ENCODE measurements at regions not wholly inside any gene's neighbourhood (a gene's known extent, or its start where the extent isn't known, plus 50 kb on each side); places are given as distances from the start of the nearest gene placed in this dataset.

DNA sequence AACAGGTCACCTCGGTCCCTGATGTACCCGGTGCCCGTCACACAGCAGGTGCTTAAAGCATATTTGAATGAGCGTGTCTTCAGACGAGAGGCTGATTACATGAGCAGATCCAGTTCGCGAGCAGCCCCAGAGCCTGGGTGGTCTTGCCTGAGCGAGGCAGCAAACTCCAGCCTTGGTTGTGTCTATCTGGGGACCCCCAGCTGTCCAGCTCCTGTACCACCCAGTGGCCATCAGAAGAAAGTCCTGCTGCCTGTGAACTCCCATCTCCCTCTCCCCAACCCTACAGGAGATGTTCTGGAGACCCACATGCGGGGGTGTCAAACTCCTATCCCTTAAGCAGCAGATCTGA lies 174.2 kb downstream of the PHETA1 start:
- DNase-seq (ENCODE audit: low spot score): no peak
- no peaks in the 10 kb centered on the region for H3K27me3 ChIP-seq (ENCODE audit: control insufficient read depth in 4 of 4, insufficient read depth in 4 of 4, low read length in 3 of 4)
- H3K36me3 ChIP-seq (ENCODE audit: control insufficient read depth in 4 of 4, insufficient read depth in 3 of 4, low read depth in 1 of 4, low read length in 3 of 4): peaks cover 0 to 14% (median 6%) of the 10 kb centered on the region in 4 donors
- no peak overlapping the region for H3K9ac ChIP-seq (ENCODE audit: low read depth in 1 of 2, low read length in 2 of 2)
- H3K4me1 ChIP-seq (ENCODE audit: control insufficient read depth in 4 of 4, insufficient read depth in 4 of 4, low read length in 3 of 4): no peaks in the 10 kb centered on the region
- WGBS: 87% methylated on average over 9 of the region's 9 CpGs
- no peak overlapping the region for H3K27ac ChIP-seq (ENCODE audit: low read depth in 1 of 2, low read length in 2 of 2)
- no peak overlapping the region for H3K4me3 ChIP-seq (ENCODE audit: low read depth in 1 of 3, low read length in 3 of 3)
- TF ChIP-seq FOXA1 (IDR thresholded peaks at IDR 0.05) (no peak), SP1 (IDR thresholded peaks at IDR 0.05) (no peak), GABPA (IDR thresholded peaks at IDR 0.05 in 1 of 2, conservative IDR thresholded peaks at IDR 0.05 in 1 of 2) (no peak), TAF1 (conservative IDR thresholded peaks at IDR 0.05) (no peak), JUND (IDR thresholded peaks at IDR 0.05) (no peak)
- TF ChIP-seq, protein P1, sequence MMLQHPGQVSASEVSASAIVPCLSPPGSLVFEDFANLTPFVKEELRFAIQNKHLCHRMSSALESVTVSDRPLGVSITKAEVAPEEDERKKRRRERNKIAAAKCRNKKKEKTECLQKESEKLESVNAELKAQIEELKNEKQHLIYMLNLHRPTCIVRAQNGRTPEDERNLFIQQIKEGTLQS (IDR thresholded peaks at IDR 0.05): no peak
- TF ChIP-seq, protein P2, sequence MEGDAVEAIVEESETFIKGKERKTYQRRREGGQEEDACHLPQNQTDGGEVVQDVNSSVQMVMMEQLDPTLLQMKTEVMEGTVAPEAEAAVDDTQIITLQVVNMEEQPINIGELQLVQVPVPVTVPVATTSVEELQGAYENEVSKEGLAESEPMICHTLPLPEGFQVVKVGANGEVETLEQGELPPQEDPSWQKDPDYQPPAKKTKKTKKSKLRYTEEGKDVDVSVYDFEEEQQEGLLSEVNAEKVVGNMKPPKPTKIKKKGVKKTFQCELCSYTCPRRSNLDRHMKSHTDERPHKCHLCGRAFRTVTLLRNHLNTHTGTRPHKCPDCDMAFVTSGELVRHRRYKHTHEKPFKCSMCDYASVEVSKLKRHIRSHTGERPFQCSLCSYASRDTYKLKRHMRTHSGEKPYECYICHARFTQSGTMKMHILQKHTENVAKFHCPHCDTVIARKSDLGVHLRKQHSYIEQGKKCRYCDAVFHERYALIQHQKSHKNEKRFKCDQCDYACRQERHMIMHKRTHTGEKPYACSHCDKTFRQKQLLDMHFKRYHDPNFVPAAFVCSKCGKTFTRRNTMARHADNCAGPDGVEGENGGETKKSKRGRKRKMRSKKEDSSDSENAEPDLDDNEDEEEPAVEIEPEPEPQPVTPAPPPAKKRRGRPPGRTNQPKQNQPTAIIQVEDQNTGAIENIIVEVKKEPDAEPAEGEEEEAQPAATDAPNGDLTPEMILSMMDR (IDR thresholded peaks at IDR 0.05; ENCODE audit: low read depth, low read length, missing input control): no peak
- TF ChIP-seq, protein P3, sequence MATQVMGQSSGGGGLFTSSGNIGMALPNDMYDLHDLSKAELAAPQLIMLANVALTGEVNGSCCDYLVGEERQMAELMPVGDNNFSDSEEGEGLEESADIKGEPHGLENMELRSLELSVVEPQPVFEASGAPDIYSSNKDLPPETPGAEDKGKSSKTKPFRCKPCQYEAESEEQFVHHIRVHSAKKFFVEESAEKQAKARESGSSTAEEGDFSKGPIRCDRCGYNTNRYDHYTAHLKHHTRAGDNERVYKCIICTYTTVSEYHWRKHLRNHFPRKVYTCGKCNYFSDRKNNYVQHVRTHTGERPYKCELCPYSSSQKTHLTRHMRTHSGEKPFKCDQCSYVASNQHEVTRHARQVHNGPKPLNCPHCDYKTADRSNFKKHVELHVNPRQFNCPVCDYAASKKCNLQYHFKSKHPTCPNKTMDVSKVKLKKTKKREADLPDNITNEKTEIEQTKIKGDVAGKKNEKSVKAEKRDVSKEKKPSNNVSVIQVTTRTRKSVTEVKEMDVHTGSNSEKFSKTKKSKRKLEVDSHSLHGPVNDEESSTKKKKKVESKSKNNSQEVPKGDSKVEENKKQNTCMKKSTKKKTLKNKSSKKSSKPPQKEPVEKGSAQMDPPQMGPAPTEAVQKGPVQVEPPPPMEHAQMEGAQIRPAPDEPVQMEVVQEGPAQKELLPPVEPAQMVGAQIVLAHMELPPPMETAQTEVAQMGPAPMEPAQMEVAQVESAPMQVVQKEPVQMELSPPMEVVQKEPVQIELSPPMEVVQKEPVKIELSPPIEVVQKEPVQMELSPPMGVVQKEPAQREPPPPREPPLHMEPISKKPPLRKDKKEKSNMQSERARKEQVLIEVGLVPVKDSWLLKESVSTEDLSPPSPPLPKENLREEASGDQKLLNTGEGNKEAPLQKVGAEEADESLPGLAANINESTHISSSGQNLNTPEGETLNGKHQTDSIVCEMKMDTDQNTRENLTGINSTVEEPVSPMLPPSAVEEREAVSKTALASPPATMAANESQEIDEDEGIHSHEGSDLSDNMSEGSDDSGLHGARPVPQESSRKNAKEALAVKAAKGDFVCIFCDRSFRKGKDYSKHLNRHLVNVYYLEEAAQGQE (IDR thresholded peaks at IDR 0.05): no peak
- no peaks in the 10 kb centered on the region for H3K9me3 ChIP-seq (ENCODE audit: control insufficient read depth in 4 of 4, low read length in 3 of 4)

DNA sequence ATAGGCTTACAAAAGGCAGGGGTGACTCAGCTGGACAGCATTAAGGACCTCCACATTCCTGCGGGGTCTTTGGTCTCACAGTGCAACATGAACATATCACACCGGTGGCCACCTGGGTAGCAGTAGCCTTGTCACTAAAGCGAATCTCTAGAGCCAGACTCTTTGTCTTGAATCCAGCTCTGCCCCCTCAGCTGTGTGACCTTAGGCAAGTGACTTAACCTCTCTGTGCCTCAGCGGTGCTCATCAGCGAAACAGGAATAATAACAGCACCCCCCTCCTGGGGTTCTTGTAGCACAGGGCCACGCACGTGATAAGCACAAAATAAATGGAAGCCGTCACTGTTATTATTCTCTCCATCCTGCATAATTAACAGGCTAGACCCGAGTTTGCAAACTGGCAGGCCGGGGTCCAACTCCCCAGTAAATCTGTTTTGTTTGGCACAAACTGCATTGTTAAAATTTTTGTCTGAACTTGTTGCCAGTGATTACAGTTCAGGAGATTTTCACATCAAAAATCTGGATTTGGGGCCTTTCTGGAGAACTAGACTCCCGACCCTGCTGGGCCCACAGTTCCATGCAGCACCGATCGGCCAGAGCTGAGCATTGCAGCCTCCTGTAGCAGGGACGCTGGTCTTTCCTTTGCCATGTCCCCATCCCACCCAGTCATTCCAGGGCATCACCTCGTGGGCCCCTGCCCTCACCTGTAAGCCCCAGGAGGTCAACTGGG lies 174.8 kb downstream of the PHETA1 start:
- Histone ChIP-seq H3K36me3 (ENCODE audit: control insufficient read depth in 4 of 4, insufficient read depth in 3 of 4, low read depth in 1 of 4, low read length in 3 of 4) (peaks cover 0 to 18% (median 6%) of the 10 kb centered on the region in 4 donors), H3K9ac (ENCODE audit: low read depth in 1 of 2, low read length in 2 of 2) (no peak overlapping the region), H3K9me3 (ENCODE audit: control insufficient read depth in 4 of 4, low read length in 3 of 4) (no peaks in the 10 kb centered on the region), H3K27me3 (ENCODE audit: control insufficient read depth in 4 of 4, insufficient read depth in 4 of 4, low read length in 3 of 4) (no peaks in the 10 kb centered on the region), H3K27ac (ENCODE audit: low read depth in 1 of 2, low read length in 2 of 2) (no peak overlapping the region), H3K4me1 (ENCODE audit: control insufficient read depth in 4 of 4, insufficient read depth in 4 of 4, low read length in 3 of 4) (no peaks in the 10 kb centered on the region), H3K4me3 (ENCODE audit: low read depth in 1 of 3, low read length in 3 of 3) (no peak overlapping the region)
- TF ChIP-seq EGR1 (IDR thresholded peaks at IDR 0.05; ENCODE audit: low read depth in 2 of 2): no peak
- no peak for TF ChIP-seq FOXA2 (IDR thresholded peaks at IDR 0.05)
- TF ChIP-seq FOXA1 (IDR thresholded peaks at IDR 0.05): no peak
- DNase-seq (ENCODE audit: low spot score): no peak
- 82% methylated on average over 15 of the region's 15 CpGs for WGBS

DNA sequence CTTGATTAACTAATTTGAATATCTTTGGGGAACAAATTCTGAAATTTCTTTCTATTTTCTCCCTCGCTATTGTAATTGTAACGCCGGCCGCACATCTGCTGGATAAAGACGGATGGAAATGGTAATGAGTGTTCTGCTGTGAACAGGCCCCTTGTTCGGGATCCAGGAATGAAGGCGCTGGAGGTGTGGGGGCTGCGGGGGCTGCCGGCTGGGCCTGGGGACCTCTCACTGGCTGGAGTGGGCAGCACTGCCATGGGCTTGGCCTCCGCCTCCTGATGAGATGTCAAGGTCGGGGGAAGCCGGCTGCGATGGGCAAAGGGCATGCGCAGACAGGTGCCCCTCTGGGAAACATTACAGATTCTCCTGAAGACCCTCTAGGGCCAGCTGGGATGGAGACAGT lies 175.4 kb downstream of the PHETA1 start:
- H3K27me3 ChIP-seq (ENCODE audit: control insufficient read depth in 4 of 4, insufficient read depth in 4 of 4, low read length in 3 of 4): no peaks in the 10 kb centered on the region
- no peaks in the 10 kb centered on the region for H3K4me1 ChIP-seq (ENCODE audit: control insufficient read depth in 4 of 4, insufficient read depth in 4 of 4, low read length in 3 of 4)
- peaks cover 0 to 21% (median 7%) of the 10 kb centered on the region in 4 donors for H3K36me3 ChIP-seq (ENCODE audit: control insufficient read depth in 4 of 4, insufficient read depth in 3 of 4, low read depth in 1 of 4, low read length in 3 of 4)
- DNase-seq (ENCODE audit: low spot score): no peak
- no peak overlapping the region for H3K27ac ChIP-seq (ENCODE audit: low read depth in 1 of 2, low read length in 2 of 2)
- 89% methylated on average over 14 of the region's 14 CpGs for WGBS
- no peak for TF ChIP-seq FOXA1 (IDR thresholded peaks at IDR 0.05)
- TF ChIP-seq HNF4G (IDR thresholded peaks at IDR 0.05): no peak
- TF ChIP-seq, protein P1 (IDR thresholded peaks at IDR 0.05): no peak
- no peaks in the 10 kb centered on the region for H3K9me3 ChIP-seq (ENCODE audit: control insufficient read depth in 4 of 4, low read length in 3 of 4)
- H3K4me3 ChIP-seq (ENCODE audit: low read depth in 1 of 3, low read length in 3 of 3): no peak overlapping the region
- no peak overlapping the region for H3K9ac ChIP-seq (ENCODE audit: low read depth in 1 of 2, low read length in 2 of 2)
